GM21529 (cell line): ENCODE measurements at regions not wholly inside any gene's neighbourhood (a gene's known extent, or its start where the extent isn't known, plus 50 kb on each side); places are given as distances from the start of the nearest gene placed in this dataset.

ENCODE experiments used
- ATAC-seq: cut with Tn5 transposase; IDR thresholded peaks from one replicate; pipeline ENCODE4 v1.9.1; 2021; ENCODE audit not compliant: unreplicated experiment

DNA sequence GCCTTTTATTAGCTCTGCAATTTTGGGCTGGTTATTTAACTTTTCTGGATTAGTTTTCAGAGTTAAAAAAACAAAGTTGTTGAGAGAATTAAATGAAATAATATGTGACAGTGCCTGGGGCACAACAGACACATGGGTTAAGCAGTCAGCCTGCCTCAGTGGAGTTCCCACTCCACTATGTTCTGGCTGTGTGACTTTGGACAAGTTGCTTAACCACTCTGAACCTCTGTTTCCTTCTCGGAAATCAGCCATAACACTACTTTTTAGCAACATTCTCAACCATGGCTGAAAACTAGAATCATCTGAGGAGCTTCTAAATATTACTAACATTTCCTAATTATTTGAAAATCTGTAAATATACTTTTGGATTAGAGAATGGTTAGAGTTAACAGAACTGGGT, 56.5 kb upstream of the SLC6A11 start:
- ATAC-seq, result no peak

DNA sequence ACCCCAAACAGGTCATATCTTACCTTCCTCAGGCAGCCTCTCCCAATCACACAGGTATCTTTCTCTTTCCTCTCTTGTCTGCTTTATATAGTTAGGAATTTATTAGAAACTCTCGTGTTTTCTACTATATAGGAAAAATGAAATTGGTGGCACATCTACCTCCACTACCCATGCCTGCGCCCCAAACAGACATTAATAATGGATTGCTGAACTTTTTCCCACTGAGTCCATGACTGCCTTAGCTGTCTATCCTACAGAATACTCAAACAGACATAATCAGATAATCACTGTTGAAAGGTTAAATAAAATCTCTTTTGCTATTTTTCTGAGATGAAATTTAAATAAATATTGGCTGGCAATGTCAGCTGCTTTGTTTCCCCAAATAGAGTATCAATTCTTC, 55.8 kb upstream of the SLC6A11 start:
- no peak for ATAC-seq

DNA sequence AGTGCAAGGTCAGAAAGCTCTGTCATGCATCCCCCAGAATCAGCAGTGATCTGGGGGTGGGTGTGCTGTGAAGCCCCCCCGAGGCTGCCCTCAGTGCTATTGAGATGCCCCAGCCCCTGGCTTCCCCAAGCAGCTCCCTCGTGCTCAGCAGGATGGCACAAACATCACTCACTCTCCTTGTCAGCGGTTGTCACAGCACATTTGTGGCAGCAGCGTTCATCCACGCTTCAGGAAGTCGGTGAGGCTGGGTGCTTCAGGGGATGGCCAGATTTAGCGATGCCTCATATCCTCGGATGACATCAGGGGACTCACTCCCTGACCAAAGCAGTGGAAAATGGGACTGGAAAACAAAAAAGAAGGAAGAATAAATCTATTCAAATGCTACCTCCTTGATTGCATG, 54.4 kb upstream of the SLC6A11 start:
- no peak for ATAC-seq

DNA sequence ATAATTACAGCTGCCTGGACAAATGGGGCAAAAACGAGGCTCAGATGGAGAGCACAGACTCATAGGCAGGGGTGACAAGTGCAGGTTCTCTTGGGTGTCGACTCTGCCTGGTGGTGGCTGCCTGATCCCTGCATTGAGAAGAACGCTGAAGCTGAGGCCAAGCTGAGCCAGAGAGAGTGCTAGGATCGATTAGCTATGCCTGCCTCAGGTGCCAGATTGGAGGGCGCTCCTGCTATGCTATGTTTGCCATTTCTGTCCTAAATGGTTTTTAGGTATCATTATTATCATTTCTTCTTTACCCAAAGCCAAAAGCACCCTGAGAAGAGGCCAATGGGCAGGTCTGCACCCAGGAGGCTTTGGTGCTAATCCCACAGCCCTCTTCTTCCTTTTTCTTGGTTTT, 53.9 kb upstream of the SLC6A11 start:
- no peak for ATAC-seq

DNA sequence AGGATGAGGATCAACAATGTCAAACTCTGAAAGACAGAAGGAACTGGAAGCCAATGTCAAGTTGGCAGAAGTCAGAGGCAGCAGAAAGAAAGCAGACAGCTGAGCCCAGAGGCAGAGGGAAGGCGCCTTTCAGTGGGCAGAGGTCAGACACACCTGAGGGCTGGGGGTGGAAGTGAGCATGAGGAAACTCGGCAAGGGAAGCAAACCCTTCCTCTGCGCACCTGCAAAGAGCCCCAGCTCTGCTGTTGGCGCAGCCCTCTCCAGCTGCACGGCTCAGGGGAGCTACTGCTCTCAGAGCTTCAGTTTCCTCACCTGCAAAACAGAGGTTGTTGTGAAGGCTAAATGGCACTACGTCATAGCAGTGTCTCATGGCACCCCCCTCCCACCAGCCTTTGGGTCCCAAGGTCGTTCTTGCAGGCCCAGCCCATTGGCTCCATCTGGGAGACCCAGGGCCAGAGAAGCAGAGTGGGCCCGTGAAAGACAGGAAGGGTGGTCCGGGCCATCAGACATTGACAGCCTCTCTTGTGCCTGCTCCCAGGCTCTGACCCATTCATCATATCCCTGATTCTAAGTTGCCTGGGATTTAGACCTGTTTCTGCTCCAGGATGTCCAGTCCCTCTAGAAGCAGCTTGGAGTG, 53.3 kb upstream of the SLC6A11 start:
- no peak for ATAC-seq

DNA sequence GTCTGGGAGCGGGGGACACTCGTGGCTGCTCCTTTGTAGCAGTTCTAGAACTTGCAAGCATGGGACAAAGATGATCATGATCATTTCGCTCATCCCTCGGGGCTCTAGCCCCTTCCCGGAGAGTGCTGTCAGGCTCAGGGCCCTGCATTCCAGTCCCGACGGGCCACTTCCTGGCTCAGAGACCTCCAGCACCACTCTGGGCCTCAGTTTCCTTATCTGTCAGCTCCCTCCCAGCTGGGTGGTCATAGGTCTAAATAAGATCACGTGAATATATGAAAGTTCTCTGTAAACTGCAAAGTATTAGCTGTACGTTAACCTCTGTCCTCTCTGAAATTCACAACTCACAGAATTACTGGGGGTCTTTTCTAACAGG, 52.8 kb upstream of the SLC6A11 start:
- ATAC-seq, result no peak

DNA sequence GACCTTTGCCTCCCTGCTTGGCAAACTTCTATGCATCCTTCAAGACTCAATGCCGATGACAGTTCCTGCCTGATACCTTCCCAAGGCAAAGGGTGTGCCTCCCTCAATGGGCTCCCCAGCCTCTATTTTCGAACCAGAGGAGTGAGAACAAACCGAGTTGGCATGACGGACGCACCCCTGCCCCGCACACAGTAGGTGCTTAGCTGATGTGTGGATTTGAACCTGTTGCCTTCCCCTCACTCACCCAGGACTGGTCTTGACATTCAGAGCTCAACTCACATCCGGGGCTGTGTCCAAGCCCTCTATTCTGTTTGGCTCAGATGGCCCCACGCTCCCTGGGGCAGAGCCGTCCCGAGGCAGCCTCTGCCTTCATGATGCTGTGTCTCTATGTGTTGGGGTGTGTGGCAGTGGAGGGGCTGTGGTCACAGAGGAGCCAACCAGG, 52.2 kb upstream of the SLC6A11 start:
- no peak for ATAC-seq

DNA sequence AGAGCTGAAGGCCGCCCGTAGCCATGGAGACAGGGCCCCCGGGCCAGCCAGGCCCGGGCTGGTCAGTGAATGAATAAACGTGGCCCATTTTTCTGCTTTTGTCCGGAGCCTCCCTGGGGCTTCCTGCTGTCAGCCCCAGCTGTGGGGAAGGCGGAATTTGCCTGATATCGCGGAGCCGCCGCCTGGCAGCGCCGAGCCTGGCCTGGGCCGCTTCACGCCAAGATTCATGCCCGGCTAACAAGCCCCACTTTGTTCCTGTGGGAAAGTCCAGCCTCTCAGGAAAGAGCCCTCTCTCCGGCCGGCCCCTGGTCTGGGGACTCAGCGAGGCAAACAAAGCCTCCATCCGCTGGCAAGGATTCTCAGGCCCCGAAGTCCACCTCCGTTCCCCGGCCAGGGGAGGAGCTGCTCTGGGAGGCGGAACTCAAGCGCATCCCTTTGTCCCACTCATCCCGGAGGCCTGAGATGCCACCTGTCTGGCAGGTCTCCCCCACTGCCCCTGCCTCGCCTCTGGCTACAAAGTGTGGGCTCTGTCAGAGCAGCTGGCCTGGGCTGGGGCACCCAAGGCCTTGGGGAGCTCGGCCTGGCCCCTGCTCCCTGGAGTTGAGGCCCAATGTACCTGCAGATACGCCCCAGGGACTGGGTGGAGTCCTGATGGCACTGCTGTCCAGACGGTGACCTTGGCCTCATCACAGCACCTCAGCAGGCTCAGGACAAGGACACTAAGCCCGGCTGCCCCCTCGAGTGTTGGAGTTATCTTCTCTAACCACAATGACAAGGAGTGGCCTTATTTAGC, 51.6 kb upstream of the SLC6A11 start:
- ATAC-seq, result no peak

DNA sequence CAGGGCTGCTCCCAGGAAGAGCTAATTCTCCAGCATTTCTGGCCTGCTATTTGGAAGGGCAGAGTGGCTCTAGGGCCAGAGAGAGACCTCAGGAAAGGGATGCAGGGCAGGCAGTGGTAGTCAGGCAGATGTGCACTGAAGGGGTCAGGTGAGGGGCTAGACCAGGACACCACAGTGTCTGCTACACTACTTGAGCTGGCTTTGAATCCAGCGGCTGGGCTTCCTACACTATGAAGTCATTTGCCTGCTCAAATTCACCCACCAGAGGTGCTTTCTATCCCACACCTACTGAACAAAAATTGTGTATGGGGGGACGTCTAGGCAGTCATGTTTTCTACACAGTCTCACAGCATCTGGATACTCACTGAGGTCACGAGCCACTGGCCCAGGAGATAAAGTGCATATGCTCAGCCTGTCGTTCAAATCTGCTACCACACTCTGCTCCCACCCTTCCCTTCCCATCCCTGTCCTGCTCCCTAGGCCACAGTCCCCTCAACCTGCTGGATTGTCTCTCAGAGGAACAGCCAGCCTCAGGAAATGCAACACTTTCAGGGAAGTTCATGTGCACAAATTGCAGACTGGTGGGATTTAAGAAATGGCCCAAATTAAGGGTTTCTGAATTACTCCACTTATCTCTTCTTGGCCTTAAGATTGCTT, 49.9 kb upstream of the SLC6A11 start:
- ATAC-seq, result no peak
